Stimulated activated CD4-positive, alpha-beta T cell treated with anti-CD3 and anti-CD28 coated beads, Interleukin-4, amount 100 ng/mL, for 48 hours (primary cell): ENCODE measurements at regions not wholly inside any gene's neighbourhood (a gene's known extent, or its start where the extent isn't known, plus 50 kb on each side); places are given as distances from the start of the nearest gene placed in this dataset.

Experiments used
- DNase-seq, 2 donors: peaks; one replicate each; pipeline ENCODE4 v3.0.0-alpha.2; 2020; ENCODE audit warnings: low read depth in 2 of 2

DNA sequence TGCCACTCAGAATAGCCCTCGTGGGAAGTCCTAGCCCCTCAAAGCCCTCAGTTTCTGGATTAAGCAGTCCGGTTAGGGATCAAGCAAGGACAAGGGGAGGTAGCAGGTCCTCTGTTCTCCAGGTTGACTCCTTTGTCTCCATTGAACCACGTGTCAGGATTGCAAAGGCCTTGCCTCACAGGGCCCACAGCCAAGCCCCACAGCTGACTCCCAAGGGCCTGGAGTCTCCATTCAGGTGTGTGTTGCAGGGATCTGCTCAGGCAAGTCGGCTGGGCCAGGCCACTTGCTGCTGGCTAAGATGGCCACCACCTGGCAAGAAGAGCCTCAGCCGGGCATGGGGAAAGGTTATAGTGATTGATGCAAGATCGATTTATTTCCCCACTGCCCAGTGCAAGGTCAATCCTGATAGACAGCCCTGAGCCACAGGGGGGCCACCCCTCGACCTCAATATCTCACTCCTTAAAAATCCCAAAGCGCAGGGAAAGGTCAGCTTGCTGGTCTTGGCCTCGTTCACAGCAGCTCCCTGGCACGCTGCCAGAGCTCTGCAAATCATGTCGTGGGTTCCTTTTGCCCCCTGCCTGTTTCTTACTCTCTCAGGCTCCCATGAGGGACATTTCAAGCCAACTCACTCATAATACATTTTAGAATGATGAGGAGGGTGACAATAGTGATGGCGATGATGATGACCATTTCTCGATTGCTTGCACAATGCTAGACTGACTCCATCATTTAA, 75.9 kb downstream of the EDN3 start:
- no peak for DNase-seq

DNA sequence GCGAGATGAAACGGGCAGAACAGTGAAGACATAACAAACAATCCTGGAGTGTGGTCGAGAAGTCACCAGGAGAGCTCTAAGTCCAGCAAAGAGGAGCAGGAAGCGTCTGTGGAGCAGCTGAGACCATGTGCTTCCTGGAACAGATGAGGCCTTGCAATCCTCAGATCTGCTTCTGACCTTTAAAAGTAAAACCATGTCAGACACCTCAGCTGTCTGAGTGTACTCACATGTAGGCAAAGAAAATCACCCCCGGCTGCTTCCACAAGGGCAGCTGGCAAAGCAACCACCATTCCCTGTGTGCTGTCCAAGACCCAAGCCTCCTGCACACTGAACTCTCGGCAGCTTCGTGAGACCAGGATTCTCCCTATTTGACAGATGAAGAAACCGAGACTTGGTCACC, 76.6 kb downstream of the EDN3 start:
- DNase-seq, result no peak

DNA sequence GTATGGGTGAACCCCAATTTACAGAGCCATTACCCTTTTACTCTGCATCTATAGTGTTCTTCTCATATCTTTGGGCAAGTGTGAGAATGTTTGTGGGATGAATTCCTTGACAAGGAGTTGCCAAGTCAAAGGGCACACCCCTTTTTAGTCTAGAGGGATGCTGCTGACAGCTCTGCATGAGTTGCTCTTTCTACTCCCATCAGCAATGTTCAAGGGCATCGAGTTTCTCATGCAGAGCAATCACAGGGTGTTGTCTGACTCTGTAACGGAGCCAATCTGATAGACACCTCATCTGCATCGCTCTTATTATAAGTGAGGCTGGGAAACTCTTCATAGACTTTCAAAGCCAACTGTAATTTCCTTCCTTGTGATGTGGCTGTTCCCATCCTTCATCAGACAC, 77.4 kb downstream of the EDN3 start:
- no peak for DNase-seq

DNA sequence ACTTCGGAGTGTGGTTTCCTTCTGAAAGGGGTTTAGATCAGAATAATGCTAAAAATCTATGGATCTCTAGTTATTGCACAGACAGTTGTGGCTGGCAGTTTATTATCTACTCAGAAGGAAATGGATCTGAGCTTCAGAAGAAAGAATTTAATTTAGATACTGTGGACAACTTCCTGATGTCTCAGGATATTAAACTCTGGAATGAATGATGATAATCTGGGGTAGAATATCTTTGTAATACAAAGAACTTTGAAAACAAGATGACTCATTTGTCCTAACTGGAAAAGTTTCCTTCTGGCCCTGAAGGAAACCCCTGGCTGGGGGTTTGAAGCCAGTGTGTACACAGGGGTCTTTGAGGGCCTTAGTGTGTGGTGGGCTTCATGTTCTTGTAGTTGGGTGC, 78.0 kb downstream of the EDN3 start:
- DNase-seq, result no peak

DNA sequence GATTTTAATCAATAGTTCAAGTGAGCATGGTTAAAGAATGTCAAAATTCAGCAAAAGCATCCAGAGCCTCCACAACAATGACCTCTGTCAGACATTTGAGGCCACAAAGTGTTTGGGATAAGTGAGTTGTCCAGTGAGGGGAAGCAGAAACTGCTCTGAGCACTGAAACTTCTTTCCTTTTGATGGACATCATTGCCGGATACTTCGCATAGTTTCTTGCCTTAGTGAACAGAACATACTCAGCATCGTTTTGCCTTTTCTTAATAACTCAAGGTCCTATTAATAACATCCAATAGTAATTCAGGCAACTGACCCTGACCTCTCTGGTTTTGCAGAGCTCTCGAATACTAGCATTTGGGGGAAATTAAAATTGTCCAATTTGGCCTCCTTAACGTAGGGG, 78.6 kb downstream of the EDN3 start:
- no peak for DNase-seq

DNA sequence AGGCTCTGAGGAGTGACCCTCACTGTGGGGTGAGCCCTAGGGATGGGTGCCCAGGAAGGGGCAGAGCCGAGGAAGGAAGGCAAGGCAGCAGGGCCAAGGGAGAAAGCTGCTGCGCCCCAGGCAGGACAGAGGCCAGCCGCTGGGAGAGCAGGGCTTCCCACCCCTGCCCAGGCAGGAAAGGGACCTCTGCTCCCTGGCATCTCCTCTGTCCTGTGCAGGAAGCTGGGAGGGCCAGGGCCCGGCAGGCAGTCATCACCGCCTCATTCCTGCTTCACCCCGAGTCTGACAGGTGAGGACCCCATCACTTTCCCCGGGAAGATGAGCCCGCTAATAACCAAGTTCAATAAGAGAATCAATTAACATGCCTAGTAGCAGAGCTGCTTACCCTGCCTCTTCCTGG, 81.3 kb downstream of the EDN3 start:
- DNase-seq, result no peak

DNA sequence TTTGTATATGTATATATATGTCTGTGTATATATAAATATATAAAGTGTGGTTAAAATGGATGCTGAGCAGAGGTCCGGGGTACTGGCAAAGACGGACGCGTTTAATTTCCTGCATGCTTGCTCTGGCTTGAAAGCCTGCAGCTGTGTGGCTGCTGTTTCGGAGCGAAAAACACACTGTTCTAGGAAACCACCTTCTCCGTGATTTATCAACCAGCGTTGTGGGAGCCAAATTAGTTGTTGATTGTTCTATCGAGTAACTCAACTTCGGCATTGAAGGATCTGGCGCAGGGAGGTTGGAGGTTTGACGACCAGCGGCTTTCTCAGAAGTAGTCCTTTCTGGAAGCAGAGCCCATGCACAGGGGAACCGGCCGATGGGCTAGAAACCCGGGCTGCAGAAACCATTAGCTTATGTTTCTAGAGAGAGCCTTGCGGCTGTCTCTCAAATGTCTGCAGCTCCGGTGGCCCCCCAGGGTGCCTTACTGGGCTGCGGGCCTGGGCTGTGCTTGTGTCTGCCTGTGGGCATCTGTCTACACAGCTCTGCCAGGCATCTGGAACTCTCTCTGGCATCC, 81.8 kb downstream of the EDN3 start:
- no peak for DNase-seq

DNA sequence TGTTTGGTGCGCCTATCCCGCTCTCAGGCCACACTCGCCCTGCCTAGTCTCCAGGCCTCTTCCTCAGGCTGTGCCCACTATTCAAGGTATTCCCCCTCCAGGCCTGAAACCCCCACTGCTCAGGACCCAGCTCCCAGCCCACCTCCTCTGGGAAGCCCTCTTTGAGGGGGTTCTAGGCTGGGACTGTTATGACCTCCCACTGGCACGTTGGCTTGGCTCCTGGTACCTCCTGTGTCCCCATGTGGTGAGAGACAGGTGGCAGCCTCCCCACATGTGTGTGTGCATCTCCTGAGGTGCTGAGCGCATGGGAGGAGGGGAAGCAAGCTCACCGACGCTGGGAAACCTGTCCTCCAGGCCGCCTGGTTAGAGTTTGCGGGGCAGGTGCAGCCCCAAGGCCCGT, 82.5 kb downstream of the EDN3 start:
- DNase-seq, result no peak

DNA sequence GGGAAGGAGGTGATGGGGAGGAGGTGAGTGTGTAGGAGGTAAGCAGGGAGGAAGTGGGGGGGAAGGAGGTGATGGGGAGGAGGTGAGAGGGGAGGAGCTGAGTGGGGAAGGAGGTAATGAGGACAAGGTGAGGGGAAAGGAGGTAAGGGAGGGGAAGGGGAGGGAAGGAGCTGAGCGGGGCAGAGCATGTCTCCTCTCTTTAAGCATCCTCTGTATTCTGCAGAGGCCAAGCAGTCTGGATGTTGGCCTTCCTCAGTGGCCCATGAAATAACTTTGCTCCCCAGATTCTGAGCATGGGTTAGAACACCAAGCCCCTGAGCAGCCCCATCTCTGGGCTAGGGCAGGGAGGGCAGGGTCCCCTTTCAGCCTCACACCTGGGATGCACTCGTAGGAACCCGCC, 84.6 kb downstream of the EDN3 start:
- no peak for DNase-seq

DNA sequence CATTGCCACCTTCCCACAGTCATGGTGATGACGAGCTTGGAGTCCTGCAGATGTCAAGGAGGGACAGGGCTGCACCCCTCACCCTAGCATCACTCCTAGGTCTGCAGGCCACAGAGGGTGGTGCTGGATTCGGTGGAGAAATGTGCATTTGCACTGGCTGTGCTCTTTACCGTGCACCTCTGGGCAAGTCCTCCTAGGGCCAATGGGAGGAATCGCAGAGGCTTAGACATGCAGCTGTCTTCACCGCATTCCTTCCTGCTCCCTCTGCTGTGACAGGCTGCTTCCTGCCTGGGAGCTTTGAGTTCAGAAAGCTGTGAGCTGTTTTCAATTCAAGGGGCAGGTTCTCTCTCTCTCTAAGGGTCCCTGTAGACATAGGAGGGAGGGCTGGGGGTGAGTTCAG, 85.1 kb downstream of the EDN3 start:
- no peak for DNase-seq

DNA sequence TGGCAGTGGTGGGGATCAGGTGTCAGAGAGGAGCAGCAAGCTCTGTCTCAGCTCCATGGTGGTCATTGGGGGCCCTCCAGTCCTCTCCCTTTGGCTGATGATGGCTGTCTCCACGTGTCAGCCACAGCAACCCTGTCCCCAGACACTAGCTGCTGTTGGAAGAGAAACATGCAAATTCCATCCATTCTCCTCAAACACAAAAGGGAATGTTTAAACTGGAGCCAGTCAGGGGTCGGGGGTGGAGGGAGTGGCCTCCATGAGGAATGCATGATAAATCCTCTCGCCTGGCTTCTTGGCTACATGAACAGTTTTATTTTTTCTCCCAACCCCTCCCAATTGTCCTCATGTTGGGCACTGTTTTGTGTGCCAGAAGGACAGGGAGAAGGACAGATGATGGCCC, 86.4 kb downstream of the EDN3 start:
- no peak for DNase-seq

DNA sequence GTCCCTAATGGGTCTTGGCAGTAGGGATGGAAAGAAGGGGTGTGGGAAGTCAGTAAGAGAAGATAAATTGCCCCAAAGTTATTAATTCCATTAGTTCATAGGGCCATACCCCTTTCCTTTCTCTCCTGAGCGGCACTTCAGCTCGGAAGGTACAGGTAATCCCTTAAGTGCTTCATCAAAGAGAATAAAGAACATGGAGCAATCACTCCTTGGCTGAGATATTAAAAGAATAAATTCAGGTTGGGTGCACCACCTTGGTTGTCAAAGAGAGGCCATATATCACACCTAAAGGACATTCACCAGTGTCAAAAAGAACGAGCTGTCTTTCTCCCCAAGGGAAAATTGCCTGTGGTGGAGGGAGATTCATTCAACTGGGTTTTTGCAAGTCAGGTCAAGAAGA, 87.5 kb downstream of the EDN3 start:
- DNase-seq, result no peak

DNA sequence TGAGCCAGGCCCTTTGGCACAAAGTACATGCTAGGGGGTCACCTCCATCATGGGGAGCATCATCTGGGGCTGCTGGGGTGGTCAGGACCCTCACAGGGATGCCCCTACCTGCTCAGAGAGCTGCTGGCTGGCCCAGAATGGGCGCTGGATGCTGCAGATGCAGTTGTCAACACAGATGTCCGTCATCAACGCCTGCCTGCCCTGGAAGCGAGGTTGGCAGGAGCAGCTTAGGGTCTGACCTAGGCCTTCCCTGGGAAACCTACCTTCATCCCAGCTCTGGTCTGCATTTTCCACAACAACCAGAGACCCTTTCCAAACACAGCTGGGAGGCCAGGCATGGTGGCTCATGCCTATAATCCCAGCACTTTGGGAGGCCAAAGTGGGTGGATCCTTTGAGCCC, 88.0 kb downstream of the EDN3 start:
- DNase-seq, result no peak

DNA sequence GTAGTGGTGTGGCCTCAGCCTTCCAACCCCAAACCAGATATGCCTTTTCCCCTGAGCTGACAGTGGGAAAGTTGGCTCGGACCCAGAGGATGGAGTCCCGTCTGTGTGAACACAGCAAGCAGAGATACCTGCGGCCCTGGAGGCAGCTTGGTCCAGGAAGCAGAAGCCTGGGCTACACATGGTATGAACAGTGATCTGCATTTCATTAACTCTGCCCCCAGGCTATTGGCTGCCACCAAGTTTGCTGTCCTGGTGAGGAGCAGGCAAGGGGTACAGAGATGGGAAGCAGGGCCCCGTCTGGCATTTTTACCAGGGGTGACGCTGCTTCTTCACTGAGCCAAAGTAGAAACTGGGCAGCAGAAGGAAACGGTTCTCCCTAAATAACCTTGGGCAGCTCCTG, 90.0 kb downstream of the EDN3 start:
- no peak for DNase-seq

DNA sequence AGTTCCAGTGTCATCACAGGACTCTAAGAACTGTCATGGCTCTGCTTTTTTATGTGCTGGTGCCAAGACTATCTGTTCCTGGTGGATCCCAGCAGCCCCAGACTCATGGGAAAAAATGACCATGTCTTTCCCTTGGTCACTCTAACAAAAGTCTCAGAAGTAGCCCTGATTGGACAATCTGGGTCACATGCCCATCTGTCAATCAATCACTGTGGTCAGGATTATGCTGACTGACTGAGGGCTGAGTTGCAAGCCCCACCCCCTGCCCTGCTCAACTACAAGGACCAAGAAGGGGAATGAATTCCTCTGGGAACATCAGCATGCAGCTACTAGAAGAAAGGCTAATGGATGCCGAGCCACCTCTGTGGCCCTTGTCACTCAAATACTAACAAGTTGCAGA, 91.6 kb downstream of the EDN3 start:
- DNase-seq, result no peak

DNA sequence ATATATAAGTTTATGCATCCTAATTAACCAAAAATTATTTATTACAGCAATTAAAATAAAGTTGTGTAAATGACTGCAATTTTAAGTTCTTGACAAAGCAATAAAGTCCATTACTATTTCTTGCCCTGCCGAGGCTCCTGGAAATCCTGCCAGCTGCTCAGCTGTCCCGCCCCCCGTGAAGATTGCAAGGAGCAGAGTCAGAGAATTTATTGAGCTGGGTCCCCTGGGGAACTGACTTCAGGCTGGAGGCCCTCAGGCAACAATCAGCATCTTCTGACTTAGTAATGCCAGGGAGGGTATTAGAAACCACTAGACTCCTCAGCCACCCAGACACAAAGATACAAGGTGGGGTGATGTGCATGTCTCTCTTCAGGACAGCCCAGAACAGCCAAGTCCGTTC, 92.3 kb downstream of the EDN3 start:
- no peak for DNase-seq

DNA sequence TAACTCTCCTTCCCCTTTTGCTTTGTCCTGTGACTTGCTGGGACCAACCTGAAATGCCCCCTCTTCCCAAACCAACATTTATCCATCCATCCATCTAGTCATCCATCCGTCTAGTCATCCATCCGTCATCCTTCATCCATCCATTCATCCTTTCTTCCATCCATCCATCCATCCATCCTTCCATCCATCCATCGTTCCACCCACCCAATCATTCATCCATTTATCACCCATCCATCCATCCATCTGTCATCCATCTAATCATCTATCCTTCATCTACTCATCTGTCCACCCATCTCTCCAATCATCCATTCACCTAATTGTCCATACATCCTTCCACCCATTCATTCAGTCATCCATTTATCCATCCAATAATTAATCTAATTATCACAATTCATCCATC, 92.7 kb downstream of the EDN3 start:
- DNase-seq, result no peak

DNA sequence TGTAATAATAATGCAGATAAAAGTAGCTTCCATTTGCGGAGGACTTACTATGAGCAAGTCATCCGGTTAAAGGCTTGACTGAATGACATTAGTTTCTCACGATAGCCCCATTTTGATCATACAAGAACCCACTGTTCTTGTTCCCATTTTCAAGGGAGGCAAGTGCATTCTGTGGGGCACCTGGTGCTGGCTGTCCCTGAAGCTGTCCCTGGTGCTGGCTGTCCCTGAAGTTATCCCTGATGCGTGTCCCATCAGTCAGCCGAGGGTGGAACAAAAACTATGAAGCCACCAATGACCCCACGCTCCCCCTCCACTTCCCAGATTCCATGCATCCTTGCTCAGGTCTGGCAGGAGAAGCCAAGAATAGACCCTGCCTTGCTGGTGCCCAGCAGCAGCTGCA, 95.3 kb downstream of the EDN3 start:
- DNase-seq, result no peak

DNA sequence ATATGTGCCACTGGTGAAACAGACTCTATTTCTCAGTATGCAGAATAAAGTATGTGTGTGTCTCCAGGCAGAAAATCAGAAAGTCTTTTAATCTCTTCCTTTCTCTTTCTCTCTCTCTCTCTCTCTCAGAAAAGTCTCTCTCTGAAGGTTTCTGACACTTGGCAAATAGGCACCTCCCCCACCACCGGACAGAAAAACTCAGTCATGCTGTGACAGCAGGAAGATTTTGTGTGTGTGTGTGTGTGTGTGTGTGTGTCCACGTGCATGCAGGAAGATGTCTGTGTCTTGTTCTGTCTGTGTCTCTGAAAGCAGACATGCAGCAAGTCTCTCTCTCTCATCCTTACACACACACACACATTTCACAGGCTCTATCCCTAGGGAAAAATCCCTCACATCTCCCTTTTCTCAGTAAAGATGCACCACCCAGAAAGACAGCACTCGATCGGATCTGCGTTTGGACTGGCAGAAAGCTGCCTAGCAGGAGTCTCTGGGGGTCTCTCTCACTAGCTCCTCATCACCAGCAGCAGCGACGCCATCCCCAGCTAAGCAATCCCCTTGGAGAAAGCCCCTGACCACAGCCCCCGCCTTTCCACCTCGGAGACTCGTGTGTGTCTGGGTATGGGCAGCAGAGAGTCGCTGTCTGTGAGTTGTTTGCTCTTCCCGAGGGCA, 98.3 kb downstream of the EDN3 start:
- DNase-seq, result no peak

DNA sequence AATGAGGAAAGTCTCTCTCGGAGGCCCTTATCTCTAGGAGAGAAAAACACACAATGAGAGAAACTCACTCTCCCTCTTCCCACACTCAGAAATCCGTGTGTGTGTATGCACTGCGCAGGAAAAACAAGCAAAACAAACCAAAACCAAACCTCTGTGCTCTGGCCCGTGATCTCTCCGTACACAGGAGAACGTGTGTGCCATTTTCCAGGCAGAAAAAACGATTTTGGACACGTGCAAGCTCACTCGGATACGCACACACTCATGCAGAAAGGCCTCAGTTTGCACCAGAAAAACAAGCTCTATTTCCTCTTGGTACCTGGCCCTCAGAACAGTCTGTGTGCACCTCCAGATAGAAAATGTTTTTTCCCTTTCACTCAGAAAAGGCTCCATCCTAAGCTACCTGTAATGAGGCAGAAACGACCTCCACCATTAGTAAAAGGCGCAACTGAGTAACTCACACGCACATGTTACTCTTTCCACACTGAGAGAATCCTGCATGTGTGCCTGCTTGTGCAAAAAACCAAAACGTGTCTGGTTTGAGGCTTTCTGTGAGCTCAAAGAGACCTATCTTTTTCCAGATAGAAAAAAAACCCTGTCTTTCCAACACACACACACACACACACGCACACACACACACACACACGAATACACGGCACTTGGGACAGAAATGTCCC, 99.2 kb downstream of the EDN3 start:
- no peak for DNase-seq

DNA sequence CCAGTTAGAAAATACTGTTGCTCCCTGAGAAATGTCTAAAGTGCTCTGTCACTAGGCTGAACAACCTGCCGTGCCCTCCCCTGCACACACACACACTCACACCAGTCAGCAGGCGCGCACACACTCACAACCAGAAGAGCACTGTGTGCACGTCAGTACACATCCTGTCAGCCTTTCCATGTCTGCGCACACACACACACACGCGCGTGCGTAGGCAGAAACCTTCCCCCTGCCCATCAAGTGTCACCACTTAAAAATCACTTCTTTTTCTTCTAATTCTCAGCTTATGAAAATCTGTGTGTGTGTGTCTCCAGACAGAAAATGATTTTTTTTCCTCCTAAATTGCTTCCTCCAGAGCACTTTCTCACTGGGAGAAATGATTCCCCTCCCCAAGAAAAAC, 100.3 kb downstream of the EDN3 start:
- no peak for DNase-seq

DNA sequence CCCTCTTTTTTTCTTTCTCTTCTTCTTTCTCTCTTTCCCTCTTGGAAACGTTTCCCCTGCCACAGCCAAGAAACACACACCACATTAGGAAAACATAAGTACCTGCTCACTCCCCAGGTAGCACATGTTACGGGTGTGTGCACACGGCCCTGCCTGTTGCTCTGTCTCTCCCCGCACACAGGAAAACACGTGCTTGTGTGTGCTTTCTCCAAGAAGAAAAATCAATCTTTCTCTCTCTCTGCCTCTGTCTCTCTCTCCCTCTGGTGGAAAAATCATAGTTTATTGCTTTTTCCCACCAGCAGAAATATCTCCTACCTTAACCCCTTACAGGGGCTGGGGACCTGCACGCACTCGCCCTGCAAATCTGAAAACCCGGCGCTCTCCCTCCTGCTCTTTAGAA, 102.3 kb downstream of the EDN3 start:
- no peak for DNase-seq
